DND-41 (cell line): ENCODE measurements at regions not wholly inside any gene's neighbourhood (a gene's known extent, or its start where the extent isn't known, plus 50 kb on each side); places are given as distances from the start of the nearest gene placed in this dataset.

Experiments
- CTCF ChIP-seq: IDR thresholded peaks from 2 replicates; pipeline ENCODE4 v1.5.1; 2012; ENCODE audit warnings: borderline replicate concordance, low read length, moderate library complexity, mild to moderate bottlenecking; ENCODE audit not compliant: poor library complexity, severe bottlenecking; ENCODE audit errors: extremely low read depth
- EZH2 ChIP-seq: IDR thresholded peaks from 3 replicates; pipeline ENCODE4 v1.6.1; 2012; ENCODE audit warnings: borderline replicate concordance, low read depth, mild to moderate bottlenecking, moderate library complexity, low read length, inconsistent platforms; ENCODE audit not compliant: severe bottlenecking

- TF ChIP-seq CTCF (no peak), EZH2 (no peak)
Observed at GRCh38 chr5:103422756-103423155, 139.8 kb downstream of the NUDT12 start.
